ENCODE measurements at regions not wholly inside any gene's neighbourhood (a gene's known extent, or its start where the extent isn't known, plus 50 kb on each side); places are given as distances from the start of the nearest gene placed in this dataset.

GRCh38 chr14:21988413-21988812 lies 314.8 kb upstream of the OR4E1 start:
- no peak for DNase-seq (ENCODE audit: low read depth)

GRCh38 chr14:21987937-21988336 lies 314.3 kb upstream of the OR4E1 start:
- DNase-seq (ENCODE audit: low read depth) = no peak

- no peak for DNase-seq (ENCODE audit: low read depth)
These were observed 311.5 kb upstream of the OR4E1 start for GRCh38 chr14:21985081-21985480.

GRCh38 chr14:21978999-21979314 lies 305.3 kb upstream of the OR4E1 start:
- DNase-seq (ENCODE audit: low read depth) = no peak

- DNase-seq (ENCODE audit: low read depth) = no peak
These were observed 304.8 kb upstream of the OR4E1 start for GRCh38 chr14:21978184-21978998.

GRCh38 chr14:21974741-21975140 lies 301.1 kb upstream of the OR4E1 start:
- no peak for DNase-seq (ENCODE audit: low read depth)

- no peak for DNase-seq (ENCODE audit: low read depth)
These were observed 291.4 kb upstream of the OR4E1 start for GRCh38 chr14:21965042-21965441.

GRCh38 chr14:21964180-21964579 lies 290.6 kb upstream of the OR4E1 start:
- no peak for DNase-seq (ENCODE audit: low read depth)

- no peak for DNase-seq (ENCODE audit: low read depth)
These were observed 287.0 kb upstream of the OR4E1 start for GRCh38 chr14:21960636-21961035.

- DNase-seq (ENCODE audit: low read depth) = no peak
These were observed 268.3 kb upstream of the OR4E1 start for GRCh38 chr14:21941885-21942284.

GRCh38 chr14:21940887-21941856 lies 267.6 kb upstream of the OR4E1 start:
- no peak for DNase-seq (ENCODE audit: low read depth)

GRCh38 chr14:21939836-21940235 lies 266.2 kb upstream of the OR4E1 start:
- DNase-seq (ENCODE audit: low read depth) = no peak

- no peak for DNase-seq (ENCODE audit: low read depth)
These were observed 264.4 kb upstream of the OR4E1 start for GRCh38 chr14:21937996-21938395.

GRCh38 chr14:21933681-21934080 lies 260.1 kb upstream of the OR4E1 start:
- no peak for DNase-seq (ENCODE audit: low read depth)

GRCh38 chr14:21924479-21924878 lies 250.9 kb upstream of the OR4E1 start:
- peak; percentile 24 for DNase-seq (ENCODE audit: low read depth)

GRCh38 chr14:21923820-21924219 lies 250.2 kb upstream of the OR4E1 start:
- DNase-seq (ENCODE audit: low read depth) = peak; percentile 4

- DNase-seq (ENCODE audit: low read depth) = no peak
These were observed 247.8 kb upstream of the OR4E1 start for GRCh38 chr14:21921453-21921852.

GRCh38 chr14:21917699-21918436 lies 244.2 kb upstream of the OR4E1 start:
- DNase-seq (ENCODE audit: low read depth) = peak; percentile 38

- no peak for DNase-seq (ENCODE audit: low read depth)
These were observed 242.2 kb upstream of the OR4E1 start for GRCh38 chr14:21915826-21916225.

- DNase-seq (ENCODE audit: low read depth) = peak; percentile 66
These were observed 240.1 kb upstream of the OR4E1 start for GRCh38 chr14:21913759-21914158.

- no peak for DNase-seq (ENCODE audit: low read depth)
These were observed 238.7 kb upstream of the OR4E1 start for GRCh38 chr14:21912367-21912766.

- no peak for DNase-seq (ENCODE audit: low read depth)
These were observed 238.3 kb upstream of the OR4E1 start for GRCh38 chr14:21911877-21912276.
